Spleen (tissue), 11 donors: ENCODE measurements at regions not wholly inside any gene's neighbourhood (a gene's known extent, or its start where the extent isn't known, plus 50 kb on each side); places are given as distances from the start of the nearest gene placed in this dataset.

Experiments
- DNase-seq: peaks from one replicate; pipeline ENCODE4 v3.0.0-alpha.2; 2020
- H3K27ac ChIP-seq, 8 donors: fragments of 200-600 bp; sonication (generic) in 7 of 8; 1 replicate in 4 of 8; 2 replicates in 4 of 8; pipeline versions ENCODE4 v1.5.0 to v1.8.0; 2016 to 2021; ENCODE audit warnings: inconsistent platforms in 4 of 8, mild to moderate bottlenecking in 4 of 8, moderate library complexity in 1 of 8
- H3K27me3 ChIP-seq, 7 donors: fragments of 200-600 bp; sonication (generic) in 6 of 7; replicated peaks in 1 of 7; 1 replicate in 4 of 7; 2 replicates in 3 of 7; pipeline versions ENCODE4 v1.5.0 to v1.8.0; 2016 to 2021; ENCODE audit warnings: inconsistent platforms in 3 of 7, mild to moderate bottlenecking in 1 of 7
- H3K36me3 ChIP-seq, 6 donors: fragments of 200-600 bp; sonication (generic) in 5 of 6; 1 replicate in 4 of 6; 2 replicates in 2 of 6; pipeline versions ENCODE4 v1.5.0 to v1.8.0; 2016 to 2021; ENCODE audit warnings: inconsistent platforms in 2 of 6
- H3K4me1 ChIP-seq, 6 donors: fragments of 200-600 bp; sonication (generic) in 5 of 6; 1 replicate in 3 of 6; 2 replicates in 3 of 6; pipeline versions ENCODE4 v1.5.0 to v1.8.0; 2016 to 2021; ENCODE audit warnings: inconsistent platforms in 3 of 6
- H3K4me3 ChIP-seq, 8 donors: fragments of 200-600 bp; sonication (generic) in 7 of 8; 1 replicate in 4 of 8; 2 replicates in 4 of 8; pipeline versions ENCODE4 v1.5.0 to v1.8.0; 2016 to 2021; ENCODE audit warnings: inconsistent platforms in 4 of 8, mild to moderate bottlenecking in 4 of 8, moderate library complexity in 2 of 8
- H3K9me3 ChIP-seq, 8 donors: fragments of 200-600 bp; sonication (generic) in 7 of 8; 1 replicate in 4 of 8; 2 replicates in 4 of 8; pipeline versions ENCODE4 v1.5.0 to v1.8.0; 2016 to 2021; ENCODE audit warnings: inconsistent platforms in 4 of 8
- CTCF ChIP-seq, 11 experiments: fragments of 200-600 bp in 7 of 11; fragments of 450-650 bp in 4 of 11; sonication (generic) in 4 of 11; IDR thresholded peaks in 8 of 11; conservative IDR thresholded peaks in 3 of 11; 1 replicate in 7 of 11; 2 replicates in 4 of 11; pipeline versions ENCODE4 v1.4.0 to v1.8.0; 2016 to 2021; ENCODE audit warnings: antibody characterized with exemption in 11 of 11, inconsistent platforms in 4 of 11, mild to moderate bottlenecking in 1 of 11
- POLR2A ChIP-seq, 3 donors: fragments of 450-650 bp; IDR thresholded peaks; one replicate each; pipeline ENCODE4 v1.5.1; 2017; ENCODE audit warnings: antibody characterized with exemption in 3 of 3, mild to moderate bottlenecking in 1 of 3
- POLR2AphosphoS5 ChIP-seq, 3 donors: sonication (generic); formaldehyde crosslinking; IDR thresholded peaks; one replicate each; pipeline ENCODE4 v1.5.1; 2017; ENCODE audit warnings: antibody characterized with exemption in 3 of 3
- WGBS, 5 donors: extraction: QIAGEN DNeasy Blood & Tissue Kit in 3 of 5; methylation state at CpG; one replicate each; pipeline versions ENCODE4 v1.1.5 to v1.1.7; 2013 to 2018; 5-methylcytosine and 5-hydroxymethylcytosine counted together
- intact Hi-C: fragments of 100-400 bp; cut with DNase I; formaldehyde crosslinking; loops from one replicate; pipeline ENCODE4 v1.15.0; 2023; ENCODE audit warnings: low total_unique reads
- donor health status: healthy with polysubstance abuse.
- donor health status: DM: no; HTN: no; CAD: no; lungs with moderate emphysema.
- donor health status: DM: no; HTN: no; CAD: no.
- donor health status: Bipolar disorder and iron deficiency.
- donor health status: healthy.
- donor health status: DM: no; HTN: no; CAD: no.
- donor health status: DM: yes; HTN: yes; CAD: no.

GRCh38 chr1:95542936-95543335 lies 308.9 kb downstream of the RWDD3 start:
- WGBS, 5 donors, result 76 to 90% (median 84%) methylated on average over 2 of the region's 2 CpGs
- no peak for DNase-seq
- TF ChIP-seq CTCF (IDR thresholded peaks at IDR 0.05 in 8 of 11, conservative IDR thresholded peaks at IDR 0.05 in 3 of 11) (no peak), POLR2A (IDR thresholded peaks at IDR 0.05) (no peak), POLR2AphosphoS5 (IDR thresholded peaks at IDR 0.05) (no peak)
- Histone ChIP-seq H3K4me3 (no peak overlapping the region), H3K4me1 (no peaks in the 10 kb centered on the region), H3K27me3 (no peaks in the 10 kb centered on the region), H3K9me3 (peaks cover 0 to 6% (median 2%) of the 10 kb centered on the region in 8 donors), H3K36me3 (no peaks in the 10 kb centered on the region), H3K27ac (no peak overlapping the region)
- intact Hi-C loops, result no loop called here

- WGBS, 5 donors, result 83 to 95% (median 90%) methylated on average over 2 of the region's 2 CpGs
- H3K27ac ChIP-seq, result no peak overlapping the region
- DNase-seq, result no peak
- H3K36me3 ChIP-seq, result no peaks in the 10 kb centered on the region
- intact Hi-C loops, result no loop called here
- no peaks in the 10 kb centered on the region for H3K9me3 ChIP-seq
- H3K4me1 ChIP-seq, result no peaks in the 10 kb centered on the region
- H3K4me3 ChIP-seq, result no peak overlapping the region
- no peaks in the 10 kb centered on the region for H3K27me3 ChIP-seq
- TF ChIP-seq POLR2A (IDR thresholded peaks at IDR 0.05), result no peak
- TF ChIP-seq CTCF (IDR thresholded peaks at IDR 0.05 in 8 of 11, conservative IDR thresholded peaks at IDR 0.05 in 3 of 11), result no peak
- no peak for TF ChIP-seq POLR2AphosphoS5 (IDR thresholded peaks at IDR 0.05)
Measured at GRCh38 chr1:95547005-95547404, 313.0 kb downstream of the RWDD3 start.

- H3K4me1 ChIP-seq, result no peaks in the 10 kb centered on the region
- H3K27me3 ChIP-seq, result no peaks in the 10 kb centered on the region
- H3K4me3 ChIP-seq, result no peak overlapping the region
- H3K36me3 ChIP-seq, result no peaks in the 10 kb centered on the region
- no peak for TF ChIP-seq CTCF (IDR thresholded peaks at IDR 0.05 in 8 of 11, conservative IDR thresholded peaks at IDR 0.05 in 3 of 11)
- TF ChIP-seq POLR2AphosphoS5 (IDR thresholded peaks at IDR 0.05), result no peak
- TF ChIP-seq POLR2A (IDR thresholded peaks at IDR 0.05), result no peak
- no peaks in the 10 kb centered on the region for H3K9me3 ChIP-seq
- intact Hi-C loops, result no loop called here
- WGBS, 5 donors, result 38 to 52% (median 42%) methylated on average over 1 of the region's 1 CpG
- no peak overlapping the region for H3K27ac ChIP-seq
- DNase-seq, result no peak
Measured at GRCh38 chr1:95548211-95548610, 314.2 kb downstream of the RWDD3 start.

GRCh38 chr1:95551201-95551600 lies 317.2 kb downstream of the RWDD3 start:
- Histone ChIP-seq H3K27ac (no peak overlapping the region), H3K9me3 (peaks cover 0 to 5% (median 3%) of the 10 kb centered on the region in 8 donors), H3K27me3 (no peaks in the 10 kb centered on the region), H3K4me1 (no peaks in the 10 kb centered on the region), H3K4me3 (no peak overlapping the region), H3K36me3 (no peaks in the 10 kb centered on the region)
- intact Hi-C loops, result no loop called here
- TF ChIP-seq POLR2AphosphoS5 (IDR thresholded peaks at IDR 0.05), result no peak
- TF ChIP-seq CTCF (IDR thresholded peaks at IDR 0.05 in 8 of 11, conservative IDR thresholded peaks at IDR 0.05 in 3 of 11), result no peak
- TF ChIP-seq POLR2A (IDR thresholded peaks at IDR 0.05), result no peak
- no peak for DNase-seq
